ENCODE measurements at regions not wholly inside any gene's neighbourhood (a gene's known extent, or its start where the extent isn't known, plus 50 kb on each side); places are given as distances from the start of the nearest gene placed in this dataset.

DNA sequence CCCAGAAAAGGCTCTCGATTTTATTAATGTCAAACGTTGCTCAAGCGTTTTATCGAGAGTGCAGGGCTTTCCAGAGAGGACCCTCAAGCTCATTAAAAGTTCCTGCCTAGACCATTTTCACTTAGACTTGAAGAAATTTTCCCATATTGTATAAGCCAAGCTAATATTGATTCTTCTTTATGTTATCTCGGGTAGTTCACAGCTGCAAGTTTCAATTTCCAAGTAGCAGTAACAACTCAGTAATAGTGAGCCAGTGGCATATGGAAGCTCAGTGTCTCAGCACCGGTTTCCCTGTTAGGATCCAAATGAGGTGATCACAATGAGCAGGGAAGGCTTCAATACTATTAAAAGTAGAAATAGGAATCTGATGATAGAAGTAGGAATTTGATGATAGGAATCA lies 274.5 kb downstream of the TMX3 start:
- no peak for DNase-seq (ENCODE audit: low read depth in 1 of 2, low spot score in 2 of 2)
- Histone ChIP-seq H3K23ac (ENCODE audit: insufficient read length) (no peak overlapping the region), H3K9me3 (ENCODE audit: insufficient read depth in 2 of 2, low read depth in 1 of 2, low read length in 1 of 2) (0 out of 4 replicates have a peak, but pooled peaks cover 0 to 8% of the 10 kb centered on the region in 2 experiments), H2AFZ (ENCODE audit: low read length) (no peak overlapping the region), H4K91ac (replicated peaks; ENCODE audit: insufficient read length, low read length) (no peak overlapping the region), H3K4me1 (replicated peaks in 1 of 4; ENCODE audit: control insufficient read depth in 3 of 4, insufficient read depth in 4 of 4, low read length in 3 of 4) (peaks cover 0 to 3% (median 0%) of the 10 kb centered on the region in 4 experiments; a peak in 1 of 7 replicates), H3K27ac (ENCODE audit: low read depth, low read length) (no peak overlapping the region), H3K9ac (replicated peaks in 1 of 4; ENCODE audit: extremely low read depth in 1 of 4, low read depth in 3 of 4, low read length in 3 of 4) (no peak overlapping the region), H2BK20ac (ENCODE audit: low read length) (no peak overlapping the region), H2BK15ac (ENCODE audit: low read length) (no peak overlapping the region), H3K18ac (ENCODE audit: extremely low read depth, low read length) (no peak overlapping the region), H3K4ac (replicated peaks; ENCODE audit: insufficient read length, low read depth, low read length) (no peak overlapping the region), H3K23me2 (ENCODE audit: low read depth, low read length) (no peaks in the 10 kb centered on the region; the same call in 1 of the 2 replicates), H3K56ac (replicated peaks; ENCODE audit: insufficient read length, low read depth, low read length) (no peak overlapping the region), H4K5ac (ENCODE audit: insufficient read length, low read depth, low read length) (no peak overlapping the region), H3K14ac (ENCODE audit: insufficient read length) (no peak overlapping the region), H4K8ac (ENCODE audit: extremely low read depth, insufficient read depth, low read length) (no peak overlapping the region), H3K27me3 (replicated peaks in 1 of 4; ENCODE audit: control insufficient read depth in 3 of 4, extremely low read depth in 1 of 4, insufficient read depth in 3 of 4, low read length in 3 of 4) (no peaks in the 10 kb centered on the region), H3K4me3 (ENCODE audit: extremely low read depth in 1 of 4, insufficient read depth in 2 of 4, low read depth in 3 of 4, low read length in 4 of 4) (no peak overlapping the region), H2AK5ac (ENCODE audit: low read depth, low read length) (no peak overlapping the region), H4K20me1 (replicated peaks in 1 of 2; ENCODE audit: control insufficient read depth in 1 of 2, insufficient read depth in 2 of 2, low read length in 2 of 2) (no peaks in the 10 kb centered on the region), H2BK5ac (ENCODE audit: low read depth, low read length) (no peak overlapping the region), H2BK12ac (ENCODE audit: low read depth, low read length) (no peak overlapping the region), H2BK120ac (replicated peaks; ENCODE audit: low read depth, low read length) (no peak overlapping the region), H3K79me2 (ENCODE audit: control insufficient read depth in 1 of 2, insufficient read depth in 2 of 2, low read length in 2 of 2) (no peaks in the 10 kb centered on the region), H3K79me1 (ENCODE audit: low read depth, low read length) (no peaks in the 10 kb centered on the region), H3K4me2 (ENCODE audit: insufficient read depth in 1 of 2, low read depth in 2 of 2, low read length in 2 of 2) (no peak overlapping the region), H3K36me3 (ENCODE audit: control insufficient read depth in 2 of 4, insufficient read depth in 4 of 4, low read length in 3 of 4) (no peaks in the 10 kb centered on the region)
- POLR2A ChIA-PET (ENCODE audit: partially characterized antibody) = no interaction called here
- TF ChIP-seq TEAD4 (IDR thresholded peaks at IDR 0.05; ENCODE audit: low read depth, low read length) = no peak
- TF ChIP-seq NRF1 (IDR thresholded peaks at IDR 0.05; ENCODE audit: low read depth, low read length) = no peak
- CTCF ChIA-PET (ENCODE audit: partially characterized antibody) = interaction anchor here (0.6 to 1.6 kb wide), 2 partner anchors 20 to 949 kb away, joined by 3 to 4 read pairs; no protein-coding TSS in a partner anchor
- 95% methylated on average over 6 of the region's 6 CpGs; no CpG with 5 or more reads in 1 of the 2 experiments for WGBS, 2 experiments (ENCODE audit: extremely low coverage in 1 of 2, insufficient coverage in 1 of 2, insufficient read length in 1 of 2, insufficient replicate concordance in 2 of 2, low coverage in 1 of 2, low lambda C conversion rate in 2 of 2, missing lambda C conversion rate in 1 of 2)
- FAIRE-seq = no peak
